ENCODE measurements at regions not wholly inside any gene's neighbourhood (a gene's known extent, or its start where the extent isn't known, plus 50 kb on each side); places are given as distances from the start of the nearest gene placed in this dataset.
A peak's percentile ranks its signal among the peaks of the same experiment; 100 is the strongest.

GRCh38 chr3:83513677-83514076 is 1445.1 kb upstream of the CADM2 start:
- no peak for DNase-seq

DNA sequence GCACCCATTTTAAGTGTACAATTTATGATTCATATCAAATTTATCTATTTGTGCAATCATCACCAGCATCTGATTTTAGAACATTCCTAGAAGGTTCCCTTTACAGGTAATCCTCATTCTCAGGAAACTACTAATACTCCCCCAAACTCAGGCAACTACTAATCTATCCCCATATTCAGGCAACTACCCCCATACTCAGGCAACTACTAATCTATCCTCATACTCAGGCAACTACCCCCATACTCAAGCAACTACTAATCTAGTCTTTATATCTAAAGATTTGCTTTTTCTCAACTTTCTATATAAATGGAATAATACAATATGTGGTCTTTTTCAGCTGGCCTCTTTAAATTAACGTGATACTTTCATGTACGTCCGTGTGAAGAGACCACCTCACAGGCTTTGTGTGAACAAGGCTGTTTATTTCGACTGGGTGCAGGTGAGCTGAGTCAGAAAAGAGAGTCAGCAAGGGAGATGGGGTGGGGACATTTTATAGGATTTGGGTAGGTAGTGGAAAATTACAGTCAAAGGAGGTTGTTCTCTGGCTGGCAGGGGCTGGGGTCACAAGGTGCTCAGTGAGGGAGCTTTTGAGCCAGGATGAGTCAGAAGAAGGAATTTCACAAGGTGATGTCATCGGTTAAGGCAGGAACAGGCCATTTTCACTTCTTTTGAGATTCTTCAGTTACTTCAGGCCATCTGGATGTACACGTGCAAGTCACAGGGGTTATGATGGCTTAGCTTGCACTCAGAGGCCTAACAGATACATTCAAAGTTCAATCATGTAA is 1444.5 kb upstream of the CADM2 start:
- DNase-seq = no peak

- DNase-seq = no peak
Measured at GRCh38 chr3:83515123-83515522, 1443.7 kb upstream of the CADM2 start.

GRCh38 chr3:83523470-83524073 is 1435.2 kb upstream of the CADM2 start:
- DNase-seq = peak in 6 of 58 donors; percentile 2 to 22 (median 8)

DNA sequence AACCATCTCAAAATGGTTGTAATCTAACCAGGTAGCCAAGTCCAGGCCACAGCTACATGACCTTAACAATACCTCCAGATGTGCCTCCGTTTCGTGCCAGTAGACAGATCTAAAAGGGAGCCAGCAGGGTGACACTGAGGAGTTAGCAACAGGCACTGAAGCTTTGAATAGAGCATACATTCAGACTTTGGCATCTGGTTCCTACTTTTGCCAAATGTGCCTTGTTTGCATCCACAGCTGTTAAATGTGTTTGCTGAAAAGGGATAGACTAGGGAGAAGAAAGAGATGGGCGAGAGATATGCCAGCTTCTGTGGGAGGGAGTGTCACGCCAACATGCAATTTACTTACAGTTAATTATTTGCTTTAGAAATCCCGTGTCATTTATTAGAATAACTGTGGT is 1433.9 kb upstream of the CADM2 start:
- peak in 2 of 58 donors; percentile 1 to 5 for DNase-seq

- DNase-seq = no peak
Measured at GRCh38 chr3:83559082-83559481, 1399.7 kb upstream of the CADM2 start.

DNA sequence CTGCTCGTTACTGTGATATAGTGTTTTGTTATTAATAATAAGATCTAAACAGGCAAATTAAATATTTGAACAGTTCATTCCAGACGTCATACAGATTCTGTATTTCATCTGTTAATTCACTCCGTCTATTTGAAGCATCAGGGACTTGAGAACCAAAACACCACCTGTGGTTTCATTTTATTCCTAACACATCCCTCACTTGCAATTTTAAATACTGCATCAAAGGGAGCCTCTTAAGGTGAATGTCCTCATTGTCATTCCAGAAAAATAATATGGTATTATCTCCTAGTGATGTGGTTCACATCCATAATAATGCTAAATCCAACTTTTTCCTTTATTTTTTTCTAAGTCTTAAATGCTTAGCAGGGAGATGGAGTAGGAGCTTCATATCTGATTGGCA is 1390.9 kb upstream of the CADM2 start:
- DNase-seq = no peak

GRCh38 chr3:83581546-83581945 is 1377.2 kb upstream of the CADM2 start:
- DNase-seq = no peak

- DNase-seq = no peak
Measured at GRCh38 chr3:83601704-83602103, 1357.1 kb upstream of the CADM2 start.

DNA sequence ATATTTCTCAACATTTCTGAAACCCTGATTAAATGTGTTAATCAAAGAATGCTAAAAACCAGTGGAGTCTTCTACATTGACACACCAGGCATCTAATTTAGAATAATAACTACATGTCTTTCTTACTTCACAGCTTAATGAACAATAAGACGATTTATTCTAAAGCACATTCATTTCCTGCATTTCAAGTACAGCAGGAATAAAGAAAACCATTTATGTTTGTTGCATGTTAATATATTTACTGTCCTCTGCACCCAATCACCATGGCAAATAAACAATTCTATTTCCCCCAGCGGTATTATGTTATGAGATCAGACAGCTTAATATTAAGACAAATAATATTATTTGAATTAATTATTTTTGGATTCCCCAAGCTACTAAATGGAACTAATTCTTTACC is 1336.3 kb upstream of the CADM2 start:
- DNase-seq = no peak

DNA sequence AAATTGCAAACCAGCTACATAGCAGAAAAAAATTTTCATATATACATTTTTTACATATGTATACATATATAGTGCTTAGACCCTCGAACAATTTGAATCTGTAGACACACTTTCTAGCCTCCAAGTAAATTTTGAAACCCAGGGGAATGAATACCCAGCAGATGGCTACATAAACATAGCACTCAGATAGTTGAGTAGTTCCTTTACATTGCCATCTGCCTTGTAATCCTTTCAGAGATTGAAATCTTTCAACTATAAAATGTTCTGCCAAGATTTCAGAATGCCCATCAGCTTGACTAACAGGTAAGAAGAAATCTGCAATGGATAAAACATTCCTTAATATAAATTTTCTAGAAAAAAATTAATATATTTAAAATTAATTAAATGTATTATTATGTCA is 1333.5 kb upstream of the CADM2 start:
- no peak for DNase-seq

DNA sequence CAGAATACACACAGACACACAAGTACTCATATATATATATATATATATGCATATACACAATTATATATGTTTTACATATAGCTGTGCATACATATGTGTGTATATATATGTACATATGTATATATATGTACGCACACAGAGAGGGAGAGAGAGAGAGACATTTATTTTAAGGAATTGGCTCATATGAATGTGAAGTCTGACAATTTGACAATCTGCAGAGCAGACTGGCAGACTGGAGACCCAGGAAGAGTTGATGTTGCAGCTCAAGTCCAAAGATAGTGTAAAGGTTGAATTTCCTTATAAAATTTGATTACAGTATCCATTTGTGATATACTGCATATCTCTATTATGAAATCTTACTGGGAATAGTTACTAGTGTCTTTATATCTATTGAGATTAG is 1330.3 kb upstream of the CADM2 start:
- no peak for DNase-seq

- no peak for DNase-seq
Measured at GRCh38 chr3:83632526-83632925, 1326.3 kb upstream of the CADM2 start.

DNA sequence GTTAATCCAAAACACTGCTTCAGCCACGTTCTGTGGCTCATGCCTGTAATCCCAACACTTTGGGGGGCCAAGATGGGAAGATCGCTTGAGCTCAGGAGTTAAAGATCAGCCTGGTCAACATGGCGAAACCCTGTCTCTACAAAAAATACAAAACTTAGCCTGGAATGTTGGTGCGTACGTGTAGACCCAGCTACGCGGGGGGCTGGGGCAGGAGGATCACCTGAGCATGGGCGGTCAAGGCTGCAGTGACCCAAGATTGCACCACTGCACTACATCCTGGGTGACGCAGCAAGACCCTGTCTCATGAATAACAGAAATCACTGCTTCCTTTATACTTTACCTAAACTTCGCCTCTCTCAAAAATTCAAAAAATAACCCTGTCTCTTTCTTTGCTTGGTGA is 1325.0 kb upstream of the CADM2 start:
- DNase-seq = no peak

DNA sequence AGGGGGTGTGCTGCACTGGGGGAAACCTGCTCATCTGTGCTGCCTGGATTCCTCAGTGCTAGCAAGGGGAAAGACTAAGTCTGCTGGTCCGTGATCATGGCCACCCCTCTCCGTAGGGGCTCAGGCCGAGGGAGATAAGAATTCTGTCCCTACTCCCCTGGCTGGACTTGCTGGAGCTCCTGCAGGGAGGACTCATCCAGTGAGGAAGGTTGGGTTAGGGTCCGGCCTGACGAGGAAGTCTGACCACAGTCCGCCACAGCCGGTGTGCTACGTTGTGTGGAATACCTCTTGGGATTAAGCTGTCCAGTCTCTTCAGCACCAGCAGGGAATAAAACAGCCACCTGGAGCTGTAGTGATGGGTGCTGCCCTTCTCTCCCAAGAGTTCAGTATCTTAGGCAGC is 1309.1 kb upstream of the CADM2 start:
- DNase-seq = no peak

- no peak for DNase-seq
Measured at GRCh38 chr3:83655083-83655482, 1303.7 kb upstream of the CADM2 start.

GRCh38 chr3:83662381-83662960 is 1296.3 kb upstream of the CADM2 start:
- DNase-seq = peak in 2 of 58 donors; percentile 7 to 22

DNA sequence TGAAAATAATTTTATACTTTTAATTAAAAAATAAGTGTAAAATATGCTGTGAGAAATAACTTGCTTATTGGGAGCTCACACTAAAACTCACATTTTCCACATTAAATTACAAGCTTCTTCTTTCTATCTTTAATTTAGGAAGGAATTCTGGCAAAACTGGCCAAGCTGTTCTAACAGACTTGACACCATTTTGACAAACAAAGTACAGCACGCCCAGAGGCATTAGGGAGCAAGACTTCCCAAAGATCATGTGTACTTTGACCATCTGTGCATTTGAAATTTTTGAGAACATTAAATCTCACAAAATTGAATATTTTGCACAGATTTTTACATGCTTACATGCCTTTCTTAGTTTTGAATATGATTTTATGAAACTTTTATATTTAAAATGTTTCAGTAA is 1288.4 kb upstream of the CADM2 start:
- no peak for DNase-seq

GRCh38 chr3:83683937-83684598 is 1274.7 kb upstream of the CADM2 start:
- DNase-seq = no peak

DNA sequence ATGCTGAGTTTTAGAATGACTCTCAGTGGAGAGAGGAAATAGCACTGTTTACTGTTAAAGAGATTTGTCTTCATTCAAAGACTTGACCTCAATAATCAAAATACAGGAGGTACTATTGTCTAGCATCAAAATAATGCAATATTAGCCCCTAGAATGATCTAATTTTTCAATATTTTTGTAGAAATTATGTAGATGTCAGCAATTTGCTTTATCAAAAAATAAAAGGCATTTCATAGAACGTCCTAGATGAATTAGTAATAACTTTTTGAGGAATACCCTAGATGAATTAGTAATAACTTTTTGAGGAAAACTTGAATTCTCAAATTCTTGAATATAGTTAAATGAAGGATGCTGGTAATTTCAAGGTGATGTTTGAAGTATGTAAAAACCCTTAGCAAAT is 1252.1 kb upstream of the CADM2 start:
- DNase-seq = no peak

GRCh38 chr3:83715307-83715706 is 1243.5 kb upstream of the CADM2 start:
- no peak for DNase-seq

GRCh38 chr3:83729576-83729975 is 1229.2 kb upstream of the CADM2 start:
- DNase-seq = no peak
